Mesodermal cell (in vitro differentiated cells): ENCODE measurements at regions not wholly inside any gene's neighbourhood (a gene's known extent, or its start where the extent isn't known, plus 50 kb on each side); places are given as distances from the start of the nearest gene placed in this dataset.

Experiments used
- H3K27ac ChIP-seq: 2 replicates; pipeline ENCODE4 v1.7.0; 2013; ENCODE audit warnings: mild to moderate bottlenecking, low read depth, low read length, moderate library complexity; ENCODE audit not compliant: severe bottlenecking
- H3K36me3 ChIP-seq: 2 replicates; pipeline ENCODE4 v1.7.1; 2013; ENCODE audit warnings: mild to moderate bottlenecking, low read length, moderate library complexity; ENCODE audit not compliant: control insufficient read depth, insufficient read depth
- H3K4me1 ChIP-seq: one replicate; pipeline ENCODE4 v1.7.1; 2013; ENCODE audit warnings: mild to moderate bottlenecking, low read length; ENCODE audit not compliant: insufficient read depth, control insufficient read depth, poor library complexity, severe bottlenecking
- H3K4me3 ChIP-seq: 2 replicates; pipeline ENCODE4 v1.7.0; 2013; ENCODE audit warnings: low read length, control low read depth, mild to moderate bottlenecking; ENCODE audit not compliant: insufficient read depth, poor library complexity, severe bottlenecking; ENCODE audit errors: extremely low read depth
- H3K9me3 ChIP-seq: 2 replicates; pipeline ENCODE4 v1.7.1; 2013; ENCODE audit warnings: mild to moderate bottlenecking, low read length, moderate library complexity; ENCODE audit not compliant: control insufficient read depth
- WGBS, 2 experiments: methylation state at CpG; one replicate each; pipeline ENCODE4 v1.1.5; 2013; ENCODE audit warnings: missing lambda C conversion rate in 2 of 2; ENCODE audit not compliant: insufficient coverage in 2 of 2; 5-methylcytosine and 5-hydroxymethylcytosine counted together

- no peaks in the 10 kb centered on the region for H3K4me1 ChIP-seq
- no peak overlapping the region for H3K27ac ChIP-seq
- no peak overlapping the region for H3K4me3 ChIP-seq
- no CpG with 5 or more reads among the region's 2 CpGs for whole genome bisulfite sequencing, 2 experiments
- no peaks in the 10 kb centered on the region for H3K9me3 ChIP-seq
- H3K36me3 ChIP-seq: no peaks in the 10 kb centered on the region
These were observed 70.6 kb upstream of the TCF4 start for GRCh38 chr18:55658598-55658997.

- Histone ChIP-seq H3K36me3 (no peaks in the 10 kb centered on the region), H3K4me1 (no peaks in the 10 kb centered on the region), H3K4me3 (no peak overlapping the region), H3K9me3 (no peaks in the 10 kb centered on the region), H3K27ac (no peak overlapping the region)
- 93 to 94% methylated on average over 3 of the region's 4 CpGs for WGBS, 2 experiments
These were observed 69.8 kb upstream of the TCF4 start for GRCh38 chr18:55657572-55658331.

GRCh38 chr18:55654986-55655385, 67.0 kb upstream of the TCF4 start:
- Histone ChIP-seq H3K36me3 (no peaks in the 10 kb centered on the region), H3K27ac (no peak overlapping the region), H3K4me3 (no peak overlapping the region), H3K4me1 (peaks cover 5% of the 10 kb centered on the region), H3K9me3 (no peaks in the 10 kb centered on the region)

- no peaks in the 10 kb centered on the region for H3K36me3 ChIP-seq
- H3K4me3 ChIP-seq: no peak overlapping the region
- no peak overlapping the region for H3K27ac ChIP-seq
- no peaks in the 10 kb centered on the region for H3K9me3 ChIP-seq
- no CpG with 5 or more reads among the region's 1 CpG for WGBS, 2 experiments
- H3K4me1 ChIP-seq: peaks cover 5% of the 10 kb centered on the region
These were observed 63.2 kb upstream of the TCF4 start for GRCh38 chr18:55651236-55651635.

GRCh38 chr18:55650363-55650870, 62.4 kb upstream of the TCF4 start:
- no peaks in the 10 kb centered on the region for H3K9me3 ChIP-seq
- no peak overlapping the region for H3K4me3 ChIP-seq
- H3K27ac ChIP-seq: no peak overlapping the region
- no peaks in the 10 kb centered on the region for H3K36me3 ChIP-seq
- peaks cover 5% of the 10 kb centered on the region for H3K4me1 ChIP-seq
- WGBS, 2 experiments: 83 to 85% methylated on average over 2 to 3 of the region's 4 CpGs

GRCh38 chr18:55647331-55647730, 59.3 kb upstream of the TCF4 start:
- peaks cover 5% of the 10 kb centered on the region for H3K4me1 ChIP-seq
- WGBS, 2 experiments: 90 to 100% methylated on average over 1 to 2 of the region's 4 CpGs
- H3K9me3 ChIP-seq: peaks cover 4% of the 10 kb centered on the region
- H3K4me3 ChIP-seq: no peak overlapping the region
- H3K27ac ChIP-seq: no peak overlapping the region
- H3K36me3 ChIP-seq: no peaks in the 10 kb centered on the region

GRCh38 chr18:55642191-55642590, 54.2 kb upstream of the TCF4 start:
- no peak overlapping the region for H3K4me3 ChIP-seq
- peaks cover 4% of the 10 kb centered on the region for H3K9me3 ChIP-seq
- WGBS, 2 experiments: no CpG with 5 or more reads among the region's 2 CpGs
- no peaks in the 10 kb centered on the region for H3K36me3 ChIP-seq
- no peak overlapping the region for H3K27ac ChIP-seq
- no peaks in the 10 kb centered on the region for H3K4me1 ChIP-seq

GRCh38 chr18:55641486-55641885, 53.5 kb upstream of the TCF4 start:
- no peaks in the 10 kb centered on the region for H3K36me3 ChIP-seq
- H3K9me3 ChIP-seq: peaks cover 4% of the 10 kb centered on the region
- H3K4me3 ChIP-seq: no peak overlapping the region
- H3K4me1 ChIP-seq: no peaks in the 10 kb centered on the region
- H3K27ac ChIP-seq: no peak overlapping the region
- WGBS, 2 experiments: 80% methylated on average over 2 of the region's 4 CpGs; no CpG with 5 or more reads in 1 of the 2 experiments
